GM12878 (cell line): ENCODE measurements at regions not wholly inside any gene's neighbourhood (a gene's known extent, or its start where the extent isn't known, plus 50 kb on each side); places are given as distances from the start of the nearest gene placed in this dataset.

Experiments
- ATAC-seq: fragments of 200-7000 bp; cut with Tn5 transposase; 3 replicates; pipeline ENCODE4 v1.9.1; 2020; ENCODE audit warnings: mild to moderate bottlenecking, moderate library complexity
- BruUV-seq: library from RNA; stranded (reverse); fragments of 400-500 nt; replicated peaks from 2 replicates; lab custom pipeline; 2021; lab: Mats Ljungman, UMichigan
- CTCF ChIA-PET: fragments of 300-600 bp; sonication (Branson Sonifier 250); formaldehyde crosslinking; extraction: SDS; loops from one replicate; lab custom pipeline; 2021; ENCODE audit warnings: inconsistent platforms; lab: Yijun Ruan, JAX
- POLR2A ChIA-PET: fragments of 350-600 bp; formaldehyde crosslinking; extraction: SDS; loops from one replicate; lab custom pipeline; 2021; ENCODE audit warnings: inconsistent platforms; lab: Charles Lee
- RAD21 ChIA-PET: fragments of 300-600 bp; sonication (Branson Sonifier 250); formaldehyde crosslinking; loops from one replicate; lab custom pipeline; 2023; ENCODE audit warnings: antibody characterized with exemption; ENCODE audit not compliant: unreplicated experiment; lab: Charles Lee
- SMC1A ChIA-PET: fragments of 300-600 bp; sonication (Branson Sonifier 250); formaldehyde crosslinking; loops from one replicate; lab custom pipeline; 2023; ENCODE audit not compliant: unreplicated experiment, uncharacterized antibody; lab: Charles Lee
- DNase-seq: peaks from one replicate; pipeline ENCODE4 v3.0.0-alpha.2; 2011; ENCODE audit warnings: low read depth, low spot score
- FAIRE-seq: peaks from 3 replicates; lab custom pipeline; 2011; peaks lifted over from hg19 to GRCh38; lab: Jason Lieb, UNC
- H2AFZ ChIP-seq: 2 replicates; pipeline ENCODE4 v1.6.0; 2011; ENCODE audit warnings: low read depth, low read length, control low read depth; ENCODE audit not compliant: control insufficient read depth
- H3K27ac ChIP-seq: 2 replicates; pipeline ENCODE4 v1.5.1; 2011; ENCODE audit warnings: control low read depth; ENCODE audit not compliant: control insufficient read depth, insufficient read depth
- H3K27me3 ChIP-seq, 2 experiments: replicated peaks in 1 of 2; 2 replicates each; pipeline versions ENCODE4 v1.6.0 to v1.6.1; 2011; ENCODE audit warnings: low read length in 1 of 2; ENCODE audit not compliant: control insufficient read depth in 2 of 2, insufficient read depth in 2 of 2
- H3K36me3 ChIP-seq, 2 experiments: 2 replicates each; pipeline ENCODE4 v1.5.1; 2011; ENCODE audit warnings: low read length in 1 of 2; ENCODE audit not compliant: control insufficient read depth in 2 of 2, insufficient read depth in 2 of 2
- H3K4me1 ChIP-seq: 2 replicates; pipeline ENCODE4 v1.6.1; 2011; ENCODE audit warnings: mild to moderate bottlenecking, low read length, moderate library complexity, mixed read lengths; ENCODE audit not compliant: control insufficient read depth, insufficient read depth
- H3K4me2 ChIP-seq: 2 replicates; pipeline ENCODE4 v1.6.0; 2011; ENCODE audit warnings: control low read depth; ENCODE audit not compliant: control insufficient read depth, insufficient read depth
- H3K4me3 ChIP-seq: fragments of 200-600 bp; sonication (generic); 2 replicates; pipeline ENCODE4 v1.5.1; 2016
- H3K79me2 ChIP-seq: 2 replicates; pipeline ENCODE4 v1.6.0; 2011; ENCODE audit warnings: low read length; ENCODE audit not compliant: control insufficient read depth, insufficient read depth
- H3K9ac ChIP-seq: 2 replicates; pipeline ENCODE4 v1.8.0; 2011; ENCODE audit warnings: low read length, control low read depth, mixed read lengths; ENCODE audit not compliant: control insufficient read depth, insufficient read depth
- H3K9me3 ChIP-seq: replicated peaks from 3 replicates; pipeline ENCODE4 v1.5.1; 2011; ENCODE audit warnings: mild to moderate bottlenecking, low read length; ENCODE audit not compliant: control insufficient read depth, insufficient read depth
- H4K20me1 ChIP-seq: 2 replicates; pipeline ENCODE4 v1.6.0; 2011; ENCODE audit not compliant: control insufficient read depth, insufficient read depth
- BMI1 ChIP-seq: fragments of 450-650 bp; IDR thresholded peaks from 2 replicates; pipeline ENCODE4 v1.6.1; 2016; ENCODE audit warnings: mild to moderate bottlenecking, moderate library complexity, borderline replicate concordance
- CBFB ChIP-seq: IDR thresholded peaks from 2 replicates; pipeline ENCODE4 v1.6.1; 2016; ENCODE audit warnings: antibody characterized with exemption, low read depth
- CEBPZ ChIP-seq: fragments of 150-350 bp; IDR thresholded peaks from 2 replicates; pipeline ENCODE4 v1.6.1; 2016; ENCODE audit warnings: low read depth, low read length
- EED ChIP-seq: sonication (generic); IDR thresholded peaks from 2 replicates; pipeline ENCODE4 v1.6.1; 2016; ENCODE audit warnings: antibody characterized with exemption, low read depth
- ETV6 ChIP-seq, 2 experiments: fragments of 450-650 bp in 1 of 2; IDR thresholded peaks in 1 of 2; conservative IDR thresholded peaks in 1 of 2; 2 replicates each; pipeline ENCODE4 v1.6.1; 2014; ENCODE audit warnings: antibody characterized with exemption in 1 of 2, borderline replicate concordance in 1 of 2, low read depth in 1 of 2, mild to moderate bottlenecking in 1 of 2, moderate library complexity in 1 of 2
- JUNB ChIP-seq: IDR thresholded peaks from 2 replicates; pipeline ENCODE4 v1.6.1; 2016; ENCODE audit warnings: antibody characterized with exemption, mild to moderate bottlenecking
- KDM1A ChIP-seq: fragments of 200-600 bp; sonication (generic); IDR thresholded peaks from 2 replicates; pipeline ENCODE4 v1.6.1; 2016; ENCODE audit warnings: borderline replicate concordance
- MYC ChIP-seq: IDR thresholded peaks from 2 replicates; pipeline ENCODE4 v1.6.1; 2011; ENCODE audit warnings: mild to moderate bottlenecking, low read length, moderate library complexity, inconsistent platforms; ENCODE audit not compliant: insufficient read depth, insufficient replicate concordance, insufficient read length, severe bottlenecking
- PRDM15 ChIP-seq: fragments of 450-650 bp; formaldehyde crosslinking; IDR thresholded peaks from 2 replicates; pipeline ENCODE4 v1.4.0; 2020; ENCODE audit warnings: mild to moderate bottlenecking, moderate library complexity
- SIX5 ChIP-seq: IDR thresholded peaks from 2 replicates; pipeline ENCODE4 v1.6.1; 2011; ENCODE audit warnings: mild to moderate bottlenecking, low read depth, low read length, moderate library complexity; ENCODE audit not compliant: severe bottlenecking
- STAT3 ChIP-seq: IDR thresholded peaks from 2 replicates; pipeline ENCODE4 v1.6.1; 2011; ENCODE audit warnings: low read depth, low read length, improper control_type of control experiment
- TARDBP ChIP-seq: IDR thresholded peaks from 2 replicates; pipeline ENCODE4 v1.6.1; 2016; ENCODE audit warnings: borderline replicate concordance
- YBX1 ChIP-seq: fragments of 450-650 bp; IDR thresholded peaks from 2 replicates; pipeline ENCODE4 v1.6.1; 2016; ENCODE audit warnings: antibody characterized with exemption
- ZBED1 ChIP-seq: IDR thresholded peaks from 2 replicates; pipeline ENCODE4 v1.6.1; 2016; ENCODE audit warnings: borderline replicate concordance
- ZZZ3 ChIP-seq: IDR thresholded peaks from 2 replicates; pipeline ENCODE4 v1.6.1; 2011; ENCODE audit warnings: low read depth; ENCODE audit not compliant: control insufficient read depth, insufficient read length
- WGBS: methylation state at CpG from one replicate; pipeline ENCODE4 v1.1.6; 2016; ENCODE audit warnings: low lambda C conversion rate; ENCODE audit not compliant: insufficient replicate concordance, insufficient coverage; ENCODE audit errors: missing lambda C conversion rate; 5-methylcytosine and 5-hydroxymethylcytosine counted together
- in situ Hi-C: fragments of 300-500 bp; cut with MboI; formaldehyde crosslinking; loops from 9 replicates; pipeline ENCODE4 v1.14.3; 2018; ENCODE audit warnings: mixed read lengths
- intact Hi-C: fragments of 100-400 bp; cut with micrococcal nuclease; formaldehyde crosslinking; loops from one replicate; pipeline ENCODE4 v1.14.2; 2022; ENCODE audit not compliant: unreplicated experiment

GRCh38 chr3:124381575-124382333 lies 348.5 kb upstream of the UMPS start:
- in situ Hi-C loops = no loop called here
- H3K4me2 ChIP-seq = no peak overlapping the region
- TF ChIP-seq ZZZ3 = no peak
- no peak for TF ChIP-seq STAT3
- TF ChIP-seq ZBED1 = no peak
- no peak for TF ChIP-seq EED
- no peak for TF ChIP-seq CBFB
- no peak for TF ChIP-seq ETV6 (conservative IDR thresholded peaks at IDR 0.05 in 1 of 2, IDR thresholded peaks at IDR 0.05 in 1 of 2; ENCODE audit: borderline replicate concordance in 1 of 2, low read depth in 1 of 2)
- TF ChIP-seq YBX1 = no peak
- no peak for TF ChIP-seq KDM1A
- TF ChIP-seq JUNB = no peak
- TF ChIP-seq BMI1 = no peak
- no peak for TF ChIP-seq PRDM15 (CRISPR knock-in tag)
- TF ChIP-seq CEBPZ = no peak
- TF ChIP-seq SIX5 = no peak
- TF ChIP-seq TARDBP = no peak
- no peak for TF ChIP-seq MYC

More at GRCh38 chr3:124381575-124382333, 348.5 kb upstream of the UMPS start:
- no peak overlapping the region for H3K4me3 ChIP-seq
- no TSS peak for BruUV-seq
- SMC1A ChIA-PET = no interaction called here
- H2AFZ ChIP-seq = no peak overlapping the region
- WGBS = 2% methylated on average over 4 of the region's 4 CpGs
- H3K27me3 ChIP-seq = peaks cover 0 to 2% of the 10 kb centered on the region in 2 experiments; a peak in 1 of 4 replicates
- no peak for FAIRE-seq
- no peak for DNase-seq
- CTCF ChIA-PET = interaction anchor here (1.1 kb wide), 1 partner anchor 28 kb away, joined by 3 read pairs; no protein-coding TSS in a partner anchor
- H3K9ac ChIP-seq = no peak overlapping the region
- no peaks in the 10 kb centered on the region for H3K36me3 ChIP-seq
- no peaks in the 10 kb centered on the region for H3K9me3 ChIP-seq
- RAD21 ChIA-PET = no interaction called here
- no peak overlapping the region for H3K27ac ChIP-seq
- ATAC-seq = no peak
- intact Hi-C loops = no loop called here
- no peaks in the 10 kb centered on the region for H4K20me1 ChIP-seq
- no peaks in the 10 kb centered on the region for H3K4me1 ChIP-seq
- POLR2A ChIA-PET = no interaction called here
- H3K79me2 ChIP-seq = no peaks in the 10 kb centered on the region
